H9 (cell line): ENCODE measurements at regions not wholly inside any gene's neighbourhood (a gene's known extent, or its start where the extent isn't known, plus 50 kb on each side); places are given as distances from the start of the nearest gene placed in this dataset.

Experiments
- DNase-seq: peaks from one replicate; pipeline ENCODE4 v3.0.0-alpha.2; 2017
- H2AFZ ChIP-seq: one replicate; pipeline ENCODE4 v1.6.1; 2013; ENCODE audit warnings: mild to moderate bottlenecking, low read length, control low read depth, moderate library complexity
- H2AK5ac ChIP-seq: 2 replicates; pipeline ENCODE4 v1.6.1; 2013; ENCODE audit warnings: low read length, control low read depth, mixed read lengths; ENCODE audit not compliant: insufficient read length
- H2BK120ac ChIP-seq: one replicate; pipeline ENCODE4 v1.6.1; 2013; ENCODE audit warnings: low read depth, mild to moderate bottlenecking, low read length, control low read depth, inconsistent platforms; ENCODE audit not compliant: poor library complexity, severe bottlenecking
- H2BK12ac ChIP-seq: 2 replicates; pipeline ENCODE4 v1.6.1; 2013; ENCODE audit warnings: low read length, control low read depth, mixed read lengths, low read depth; ENCODE audit not compliant: insufficient read length
- H2BK15ac ChIP-seq: 2 replicates; pipeline ENCODE4 v1.6.1; 2013; ENCODE audit warnings: low read depth, low read length, control low read depth
- H2BK20ac ChIP-seq: one replicate; pipeline ENCODE4 v1.6.1; 2013; ENCODE audit warnings: low read depth, mild to moderate bottlenecking, low read length, control low read depth, inconsistent platforms; ENCODE audit not compliant: poor library complexity, severe bottlenecking
- H2BK5ac ChIP-seq: 2 replicates; pipeline ENCODE4 v1.6.1; 2013; ENCODE audit warnings: low read length, control low read depth, mixed read lengths; ENCODE audit not compliant: insufficient read length
- H3K14ac ChIP-seq: 2 replicates; pipeline ENCODE4 v1.6.1; 2013; ENCODE audit warnings: low read length, control low read depth; ENCODE audit not compliant: insufficient read depth
- H3K18ac ChIP-seq: 2 replicates; pipeline ENCODE4 v1.6.1; 2013; ENCODE audit warnings: low read depth, mild to moderate bottlenecking, mixed read lengths, low read length, control low read depth; ENCODE audit not compliant: insufficient read length
- H3K23ac ChIP-seq: 2 replicates; pipeline ENCODE4 v1.6.1; 2013; ENCODE audit warnings: low read length, control low read depth, mixed read lengths, low read depth; ENCODE audit not compliant: insufficient read length
- H3K23me2 ChIP-seq: 2 replicates; pipeline ENCODE4 v1.6.1; 2013; ENCODE audit warnings: low read depth, mild to moderate bottlenecking, mixed read lengths, low read length, control low read depth; ENCODE audit not compliant: insufficient read length, poor library complexity, severe bottlenecking
- H3K27ac ChIP-seq: 2 replicates; pipeline ENCODE4 v1.5.1; 2013; ENCODE audit warnings: low read length, control low read depth, mixed read lengths, low read depth; ENCODE audit not compliant: insufficient read length
- H3K27me3 ChIP-seq: 2 replicates; pipeline ENCODE4 v1.6.1; 2013; ENCODE audit warnings: low read length, control low read depth, inconsistent platforms; ENCODE audit not compliant: insufficient read depth
- H3K4ac ChIP-seq: 2 replicates; pipeline ENCODE4 v1.6.1; 2013; ENCODE audit warnings: low read depth, mild to moderate bottlenecking, control low read depth, inconsistent platforms, low read length, moderate library complexity
- H3K4me1 ChIP-seq: 2 replicates; pipeline ENCODE4 v1.6.1; 2013; ENCODE audit warnings: low read length, control low read depth, inconsistent platforms; ENCODE audit not compliant: insufficient read depth
- H3K4me2 ChIP-seq: 2 replicates; pipeline ENCODE4 v1.6.1; 2013; ENCODE audit warnings: low read length, control low read depth, mixed read lengths; ENCODE audit not compliant: insufficient read length, insufficient read depth
- H3K56ac ChIP-seq: 2 replicates; pipeline ENCODE4 v1.6.1; 2013; ENCODE audit warnings: low read depth, mild to moderate bottlenecking, mixed read lengths, low read length, control low read depth; ENCODE audit not compliant: insufficient read length
- H3K79me1 ChIP-seq: 2 replicates; pipeline ENCODE4 v1.6.1; 2013; ENCODE audit warnings: low read depth, mild to moderate bottlenecking, moderate library complexity, low read length, control low read depth, inconsistent platforms; ENCODE audit not compliant: insufficient read depth, poor library complexity, severe bottlenecking
- H3K79me2 ChIP-seq: 2 replicates; pipeline ENCODE4 v1.6.1; 2013; ENCODE audit warnings: low read length, control low read depth, inconsistent platforms; ENCODE audit not compliant: insufficient read depth
- H3K9ac ChIP-seq: 2 replicates; pipeline ENCODE4 v1.6.1; 2013; ENCODE audit warnings: low read length, control low read depth, mixed read lengths; ENCODE audit not compliant: insufficient read length; ENCODE audit errors: extremely low read depth
- H3K9me3 ChIP-seq: one replicate; pipeline ENCODE4 v1.6.1; 2013; ENCODE audit warnings: low read depth, low read length, inconsistent platforms; ENCODE audit not compliant: control insufficient read depth
- H3T11ph ChIP-seq: one replicate; pipeline ENCODE4 v1.6.1; 2013; ENCODE audit warnings: mild to moderate bottlenecking, low read length, control low read depth, inconsistent platforms
- H4K20me1 ChIP-seq: one replicate; pipeline ENCODE4 v1.6.1; 2013; ENCODE audit not compliant: control insufficient read depth, insufficient read length, insufficient read depth
- H4K5ac ChIP-seq: 2 replicates; pipeline ENCODE4 v1.6.1; 2013; ENCODE audit warnings: low read depth, mild to moderate bottlenecking, mixed read lengths, low read length, control low read depth; ENCODE audit not compliant: insufficient read length
- H4K8ac ChIP-seq: replicated peaks from 2 replicates; pipeline ENCODE4 v1.6.1; 2013; ENCODE audit warnings: low read length, control low read depth, mixed read lengths, low read depth; ENCODE audit not compliant: insufficient read length
- H4K91ac ChIP-seq: 2 replicates; pipeline ENCODE4 v1.6.1; 2013; ENCODE audit warnings: low read depth, mild to moderate bottlenecking, moderate library complexity, mixed read lengths, low read length, control low read depth; ENCODE audit not compliant: insufficient read length
- H3K27ac Mint-ChIP-seq, 3 experiments: 2 replicates in 2 of 3; 3 replicates in 1 of 3; pipeline ENCODE4 v1.8.0; 2020 to 2021; ENCODE audit warnings: mixed read lengths in 3 of 3, mild to moderate bottlenecking in 1 of 3, moderate library complexity in 1 of 3
- H3K27me3 Mint-ChIP-seq: 2 replicates; pipeline ENCODE4 v1.8.0; 2021; ENCODE audit warnings: low read depth, mild to moderate bottlenecking, moderate library complexity, mixed read lengths
- H3K36me3 Mint-ChIP-seq, 3 experiments: 2 replicates in 2 of 3; 3 replicates in 1 of 3; pipeline ENCODE4 v1.8.0; 2020 to 2021; ENCODE audit warnings: low read depth in 3 of 3, mixed read lengths in 3 of 3; ENCODE audit not compliant: insufficient read depth in 1 of 3
- H3K4me1 Mint-ChIP-seq, 2 experiments: 2 replicates each; pipeline ENCODE4 v1.8.0; 2020; ENCODE audit warnings: mixed read lengths in 2 of 2
- H3K4me3 Mint-ChIP-seq, 2 experiments: 2 replicates in 1 of 2; 3 replicates in 1 of 2; pipeline ENCODE4 v1.8.0; 2020 to 2021; ENCODE audit warnings: mild to moderate bottlenecking in 2 of 2, mixed read lengths in 2 of 2, moderate library complexity in 1 of 2
- H3K9me3 Mint-ChIP-seq, 2 experiments: 2 replicates in 1 of 2; 3 replicates in 1 of 2; pipeline ENCODE4 v1.8.0; 2020; ENCODE audit warnings: mild to moderate bottlenecking in 2 of 2, mixed read lengths in 2 of 2, moderate library complexity in 1 of 2
- WGBS: extraction: QIAGEN DNeasy Blood & Tissue Kit; methylation state at CpG from one replicate; pipeline ENCODE4 v1.1.7; 2013; ENCODE audit warnings: missing lambda C conversion rate, low lambda C conversion rate, mixed read lengths; ENCODE audit not compliant: insufficient read length; ENCODE audit errors: extremely low coverage; 5-methylcytosine and 5-hydroxymethylcytosine counted together
- TF ChIP-seq, protein P1 (sequence below): fragments of 200-600 bp; sonication (generic); conservative IDR thresholded peaks from 3 replicates; pipeline ENCODE4 v1.8.0; 2021; ENCODE audit warnings: antibody characterized with exemption, mild to moderate bottlenecking

DNA sequence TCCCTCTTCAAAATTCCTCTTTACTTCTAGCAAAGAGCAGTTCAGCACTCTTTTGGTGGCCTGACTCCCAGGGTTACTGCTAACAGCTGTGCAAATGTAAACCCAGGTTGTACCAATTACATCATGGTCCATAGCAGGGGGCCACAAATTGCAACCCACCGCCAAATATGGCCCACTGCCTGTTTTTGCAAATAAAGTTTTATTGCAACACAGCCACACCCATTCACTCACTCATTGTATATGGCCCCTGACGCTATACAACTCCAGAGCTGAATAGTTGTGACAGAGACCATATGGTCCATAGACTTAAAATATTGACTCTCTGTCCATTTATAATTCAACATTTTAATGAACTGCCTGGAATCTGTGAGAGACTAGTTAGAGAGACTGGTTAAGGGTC, 233.4 kb downstream of the NFATC2 start:
- no peak for DNase-seq
- Mint-ChIP-seq H3K27me3 (peaks cover 14% of the 10 kb centered on the region), H3K4me1 (peaks cover 73 to 80% of the 10 kb centered on the region in 2 experiments)

More for the DNA sequence above, 233.4 kb downstream of the NFATC2 start:
- Histone ChIP-seq H3K9ac (no peak overlapping the region), H3K4ac (no peak overlapping the region), H3K79me2 (no peaks in the 10 kb centered on the region), H4K20me1 (no peaks in the 10 kb centered on the region), H3K27ac (no peak overlapping the region), H3K9me3 (peaks cover 16% of the 10 kb centered on the region), H3K14ac (no peak overlapping the region), H2BK120ac (no peak overlapping the region), H3K27me3 (no peaks in the 10 kb centered on the region; the same call in 1 of the 2 replicates), H3K18ac (no peak overlapping the region), H4K91ac (no peak overlapping the region), H4K5ac (no peak overlapping the region), H2BK15ac (no peak overlapping the region), H3K23ac (no peak overlapping the region), H2AK5ac (no peak overlapping the region), H3K79me1 (no peaks in the 10 kb centered on the region), H3T11ph (no peak overlapping the region), H3K4me2 (no peak overlapping the region), H4K8ac (no peak overlapping the region), H2BK12ac (no peak overlapping the region), H3K4me1 (peaks cover 8% of the 10 kb centered on the region; the same call in 1 of the 2 replicates), H3K23me2 (no peaks in the 10 kb centered on the region), H2BK5ac (no peak overlapping the region), H2AFZ (no peak overlapping the region), H3K56ac (no peak overlapping the region), H2BK20ac (no peak overlapping the region)
- TF ChIP-seq, protein P1, sequence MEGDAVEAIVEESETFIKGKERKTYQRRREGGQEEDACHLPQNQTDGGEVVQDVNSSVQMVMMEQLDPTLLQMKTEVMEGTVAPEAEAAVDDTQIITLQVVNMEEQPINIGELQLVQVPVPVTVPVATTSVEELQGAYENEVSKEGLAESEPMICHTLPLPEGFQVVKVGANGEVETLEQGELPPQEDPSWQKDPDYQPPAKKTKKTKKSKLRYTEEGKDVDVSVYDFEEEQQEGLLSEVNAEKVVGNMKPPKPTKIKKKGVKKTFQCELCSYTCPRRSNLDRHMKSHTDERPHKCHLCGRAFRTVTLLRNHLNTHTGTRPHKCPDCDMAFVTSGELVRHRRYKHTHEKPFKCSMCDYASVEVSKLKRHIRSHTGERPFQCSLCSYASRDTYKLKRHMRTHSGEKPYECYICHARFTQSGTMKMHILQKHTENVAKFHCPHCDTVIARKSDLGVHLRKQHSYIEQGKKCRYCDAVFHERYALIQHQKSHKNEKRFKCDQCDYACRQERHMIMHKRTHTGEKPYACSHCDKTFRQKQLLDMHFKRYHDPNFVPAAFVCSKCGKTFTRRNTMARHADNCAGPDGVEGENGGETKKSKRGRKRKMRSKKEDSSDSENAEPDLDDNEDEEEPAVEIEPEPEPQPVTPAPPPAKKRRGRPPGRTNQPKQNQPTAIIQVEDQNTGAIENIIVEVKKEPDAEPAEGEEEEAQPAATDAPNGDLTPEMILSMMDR, result no peak
- peaks cover 28 to 30% of the 10 kb centered on the region in 2 experiments for H3K9me3 Mint-ChIP-seq
- no peak overlapping the region for H3K4me3 Mint-ChIP-seq
- peak overlapping the region in 1 of 3 experiments; percentile 34; a peak in 1 of 7 replicates for H3K27ac Mint-ChIP-seq
- peaks cover 10 to 32% (median 19%) of the 10 kb centered on the region in 3 experiments for H3K36me3 Mint-ChIP-seq
- no CpG with 5 or more reads among the region's 2 CpGs for whole genome bisulfite sequencing
